Fibroblast of mammary gland (primary cell): ENCODE measurements at regions not wholly inside any gene's neighbourhood (a gene's known extent, or its start where the extent isn't known, plus 50 kb on each side); places are given as distances from the start of the nearest gene placed in this dataset.

Experiments used
- DNase-seq: peaks from one replicate; pipeline ENCODE4 v3.0.0-alpha.2; 2010; ENCODE audit warnings: low read depth
- H3K4me3 ChIP-seq: 2 replicates; pipeline ENCODE4 v1.5.1; 2011; ENCODE audit warnings: low read depth, mild to moderate bottlenecking, low read length, moderate library complexity; ENCODE audit not compliant: control insufficient read depth
- TF ChIP-seq, protein P1 (sequence below): conservative IDR thresholded peaks from 2 replicates; pipeline ENCODE4 v1.5.1; 2011; ENCODE audit warnings: low read depth, low read length, inconsistent platforms; ENCODE audit not compliant: control insufficient read depth, insufficient read depth

DNA sequence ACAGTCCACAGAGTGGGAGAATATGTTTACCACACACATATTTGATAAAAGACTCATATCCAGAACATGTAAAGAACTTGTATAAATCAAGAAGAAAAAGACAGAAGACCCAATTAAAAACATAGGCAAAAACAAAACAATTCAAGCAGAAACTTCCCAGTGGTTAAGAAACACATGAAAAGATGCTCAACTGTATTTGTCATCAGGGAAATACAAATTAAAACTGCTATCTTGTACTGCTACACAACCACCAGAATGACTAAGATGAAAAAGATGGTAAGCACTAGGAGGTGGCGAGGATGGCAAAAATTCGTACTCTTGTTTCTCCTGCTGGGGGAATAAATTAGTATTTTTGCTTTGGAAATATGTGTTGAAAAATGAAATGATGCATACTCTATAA is 192.3 kb upstream of the C11orf87 start:
- no peak overlapping the region for H3K4me3 ChIP-seq
- no peak for DNase-seq
- TF ChIP-seq, protein P1, sequence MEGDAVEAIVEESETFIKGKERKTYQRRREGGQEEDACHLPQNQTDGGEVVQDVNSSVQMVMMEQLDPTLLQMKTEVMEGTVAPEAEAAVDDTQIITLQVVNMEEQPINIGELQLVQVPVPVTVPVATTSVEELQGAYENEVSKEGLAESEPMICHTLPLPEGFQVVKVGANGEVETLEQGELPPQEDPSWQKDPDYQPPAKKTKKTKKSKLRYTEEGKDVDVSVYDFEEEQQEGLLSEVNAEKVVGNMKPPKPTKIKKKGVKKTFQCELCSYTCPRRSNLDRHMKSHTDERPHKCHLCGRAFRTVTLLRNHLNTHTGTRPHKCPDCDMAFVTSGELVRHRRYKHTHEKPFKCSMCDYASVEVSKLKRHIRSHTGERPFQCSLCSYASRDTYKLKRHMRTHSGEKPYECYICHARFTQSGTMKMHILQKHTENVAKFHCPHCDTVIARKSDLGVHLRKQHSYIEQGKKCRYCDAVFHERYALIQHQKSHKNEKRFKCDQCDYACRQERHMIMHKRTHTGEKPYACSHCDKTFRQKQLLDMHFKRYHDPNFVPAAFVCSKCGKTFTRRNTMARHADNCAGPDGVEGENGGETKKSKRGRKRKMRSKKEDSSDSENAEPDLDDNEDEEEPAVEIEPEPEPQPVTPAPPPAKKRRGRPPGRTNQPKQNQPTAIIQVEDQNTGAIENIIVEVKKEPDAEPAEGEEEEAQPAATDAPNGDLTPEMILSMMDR, result no peak

DNA sequence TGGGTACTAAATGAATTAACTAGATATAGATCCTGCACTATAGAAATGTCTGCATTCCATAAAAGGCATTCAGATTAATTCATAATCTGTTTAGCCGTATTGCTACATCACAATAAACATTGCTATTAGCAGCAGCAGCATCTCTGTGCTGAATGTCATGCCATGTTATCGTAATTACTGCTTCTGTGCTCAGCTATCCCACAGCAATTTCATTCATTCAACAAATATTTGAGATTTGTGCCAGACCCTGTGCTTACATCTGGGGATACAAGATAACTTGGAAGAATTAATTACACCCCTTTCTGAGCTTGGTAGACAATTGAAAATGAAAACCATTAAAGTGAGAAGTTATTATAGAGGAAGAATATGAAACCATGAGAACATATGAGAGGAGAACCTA is 185.8 kb upstream of the C11orf87 start:
- no peak for DNase-seq
- TF ChIP-seq, protein P1, result no peak
- no peak overlapping the region for H3K4me3 ChIP-seq

DNA sequence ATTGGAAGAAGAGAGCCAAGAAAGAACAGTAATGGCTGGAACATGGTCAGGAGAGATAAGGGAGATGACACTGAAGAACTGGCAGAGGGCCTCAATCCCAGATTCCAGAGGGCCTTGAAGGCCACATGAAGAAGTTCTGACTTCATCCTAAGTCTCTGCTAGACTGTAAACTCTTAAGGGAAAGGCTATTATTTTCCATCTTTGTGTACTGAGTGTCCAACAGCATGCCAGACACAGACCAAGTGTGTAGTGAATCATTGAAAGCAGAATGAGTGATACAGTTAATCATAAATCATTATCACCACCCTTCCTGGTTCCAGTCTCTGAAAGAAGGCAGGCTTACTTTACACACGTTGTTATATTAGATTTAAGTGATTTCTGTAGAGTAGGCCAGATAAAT is 185.3 kb upstream of the C11orf87 start:
- DNase-seq, result peak; percentile 16
- TF ChIP-seq, protein P1, result no peak
- H3K4me3 ChIP-seq, result no peak overlapping the region

DNA sequence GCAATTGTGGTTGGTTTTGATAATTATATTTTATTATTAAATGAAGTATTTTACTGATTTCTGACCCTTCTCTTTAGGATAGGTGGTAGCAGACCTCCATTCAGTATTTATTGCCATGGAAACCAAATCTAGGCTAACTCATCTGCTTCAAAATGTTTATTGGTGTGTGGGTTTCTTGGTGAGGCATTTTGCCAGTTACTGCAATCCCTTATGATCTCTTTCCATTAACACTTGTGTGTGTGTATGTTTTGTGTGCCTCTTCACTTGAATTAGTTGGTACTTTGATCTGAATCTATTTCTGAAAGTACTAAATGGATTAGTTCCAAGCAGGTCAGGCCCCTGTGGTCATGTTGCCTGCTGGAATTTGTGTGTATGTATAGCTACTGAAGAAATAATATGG is 184.4 kb upstream of the C11orf87 start:
- TF ChIP-seq, protein P1, result no peak
- DNase-seq, result no peak
- no peak overlapping the region for H3K4me3 ChIP-seq

DNA sequence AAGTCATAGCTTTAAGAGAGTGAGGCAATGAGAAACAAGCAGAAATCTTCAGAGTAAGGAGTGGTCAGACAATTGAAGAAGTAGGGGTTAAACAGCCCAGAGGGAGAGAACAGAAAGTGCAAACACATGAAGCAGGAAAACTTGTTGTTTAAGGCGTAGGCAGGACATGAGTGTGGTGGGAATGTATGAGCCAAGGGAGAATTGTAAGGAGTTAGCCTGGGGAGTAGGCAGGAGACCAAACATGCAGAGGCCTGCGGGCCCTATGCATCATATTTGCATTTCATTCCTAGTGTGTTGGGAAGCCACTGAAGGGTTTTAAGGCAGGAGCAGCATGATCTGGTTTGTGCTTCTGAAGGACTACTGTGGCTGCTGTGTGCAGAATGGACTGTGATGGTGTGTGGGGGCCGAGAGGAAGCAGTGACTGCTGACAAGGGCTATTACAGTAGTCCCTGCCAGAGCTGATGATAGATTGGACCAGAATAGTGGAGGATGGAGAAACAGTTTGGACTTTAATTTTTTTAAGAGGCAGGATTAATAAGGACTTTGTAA is 179.9 kb upstream of the C11orf87 start:
- H3K4me3 ChIP-seq, result no peak overlapping the region
- TF ChIP-seq, protein P1, result no peak
- no peak for DNase-seq

DNA sequence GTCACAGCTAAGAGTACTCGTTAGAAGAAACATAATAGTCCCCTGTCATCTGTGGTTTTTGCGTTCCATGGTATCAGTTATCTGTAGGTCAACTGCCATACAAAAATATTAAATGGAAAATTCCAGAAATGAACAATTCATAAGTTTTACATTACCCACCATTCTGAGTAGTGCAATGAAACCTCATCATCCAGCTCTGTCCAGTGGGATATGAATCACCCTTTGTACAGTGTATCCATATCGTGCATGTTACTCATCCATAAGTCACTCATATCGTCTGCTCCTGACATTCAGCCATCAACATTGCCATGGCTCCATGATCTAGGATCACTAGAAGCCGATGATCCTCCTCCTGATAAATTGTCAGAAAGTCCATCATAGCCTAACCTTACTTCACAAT is 174.9 kb upstream of the C11orf87 start:
- no peak overlapping the region for H3K4me3 ChIP-seq
- TF ChIP-seq, protein P1, result no peak
- DNase-seq, result peak; percentile 69

DNA sequence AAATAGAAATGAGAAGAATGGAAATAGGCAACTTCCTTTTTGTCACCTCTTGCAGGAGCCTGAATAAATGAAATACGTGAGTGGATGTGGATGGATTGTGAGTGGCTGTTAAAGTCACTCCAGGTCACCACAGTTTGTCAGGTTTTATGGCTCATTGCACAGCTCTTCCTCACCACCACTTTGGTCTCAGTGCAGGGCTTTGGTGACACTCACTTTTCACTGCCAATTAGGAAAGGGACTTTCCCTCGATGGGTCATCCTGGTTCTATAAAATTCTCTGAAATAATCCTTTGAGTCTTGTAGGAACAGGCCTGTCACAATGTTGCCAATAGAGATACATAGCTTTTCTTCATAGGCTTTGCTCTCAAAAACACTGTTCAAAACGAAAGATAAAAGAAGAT is 172.4 kb upstream of the C11orf87 start:
- H3K4me3 ChIP-seq, result no peak overlapping the region
- TF ChIP-seq, protein P1, result no peak
- DNase-seq, result no peak
